Esophagus mucosa (tissue), 1 donor: ENCODE measurements at regions not wholly inside any gene's neighbourhood (a gene's known extent, or its start where the extent isn't known, plus 50 kb on each side); places are given as distances from the start of the nearest gene placed in this dataset.

Source experiments
- ATAC-seq: fragments of 200-7000 bp; cut with Tn5 transposase; one replicate; pipeline ENCODE4 v1.9.1; 2020
- donor health status: DM: yes; HTN: yes; CAD: no.

DNA sequence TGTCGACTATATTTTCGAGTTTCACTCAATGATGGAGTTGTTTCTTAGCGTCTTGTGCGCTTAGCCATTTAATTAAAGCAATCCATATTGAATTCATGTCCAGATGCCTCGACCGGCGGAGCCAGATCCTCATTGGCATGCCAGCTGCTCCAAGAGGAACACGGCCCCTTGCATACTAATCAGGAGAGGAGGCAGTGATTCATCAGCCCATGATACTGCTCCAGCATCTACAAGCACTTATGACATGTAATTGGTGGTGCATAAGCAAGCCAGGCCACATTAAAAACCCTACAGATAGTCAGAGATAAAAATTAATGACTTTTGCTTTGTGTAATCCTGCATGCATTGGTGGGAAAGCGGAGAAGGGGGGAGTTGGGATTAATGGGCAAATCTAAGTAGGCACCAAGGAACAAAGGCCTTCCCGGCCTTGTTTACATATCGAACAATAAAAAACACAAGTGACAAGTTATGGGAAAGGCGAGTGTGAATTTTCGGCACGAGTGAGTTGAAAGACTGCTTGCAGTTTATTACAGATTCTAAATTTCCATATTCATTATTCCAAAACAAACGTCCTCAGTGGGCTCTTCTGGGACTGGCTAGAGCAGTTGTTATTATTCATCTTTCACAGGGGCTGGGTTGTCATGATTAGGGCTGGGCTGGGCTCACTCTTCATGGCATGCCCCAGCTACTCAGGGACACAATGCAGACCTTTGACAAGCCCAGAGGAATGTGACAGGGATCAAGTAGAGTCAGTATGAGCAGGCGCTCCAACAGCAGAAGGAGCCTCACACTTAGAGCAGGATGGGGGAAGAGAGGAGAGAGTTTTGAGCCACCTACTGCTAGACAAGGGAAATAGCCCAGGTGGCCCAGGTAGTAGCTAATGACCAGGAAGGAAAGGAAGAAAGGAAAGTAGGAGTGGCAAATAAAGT, 281.7 kb upstream of the ZFHX3 start:
- no peak for ATAC-seq

DNA sequence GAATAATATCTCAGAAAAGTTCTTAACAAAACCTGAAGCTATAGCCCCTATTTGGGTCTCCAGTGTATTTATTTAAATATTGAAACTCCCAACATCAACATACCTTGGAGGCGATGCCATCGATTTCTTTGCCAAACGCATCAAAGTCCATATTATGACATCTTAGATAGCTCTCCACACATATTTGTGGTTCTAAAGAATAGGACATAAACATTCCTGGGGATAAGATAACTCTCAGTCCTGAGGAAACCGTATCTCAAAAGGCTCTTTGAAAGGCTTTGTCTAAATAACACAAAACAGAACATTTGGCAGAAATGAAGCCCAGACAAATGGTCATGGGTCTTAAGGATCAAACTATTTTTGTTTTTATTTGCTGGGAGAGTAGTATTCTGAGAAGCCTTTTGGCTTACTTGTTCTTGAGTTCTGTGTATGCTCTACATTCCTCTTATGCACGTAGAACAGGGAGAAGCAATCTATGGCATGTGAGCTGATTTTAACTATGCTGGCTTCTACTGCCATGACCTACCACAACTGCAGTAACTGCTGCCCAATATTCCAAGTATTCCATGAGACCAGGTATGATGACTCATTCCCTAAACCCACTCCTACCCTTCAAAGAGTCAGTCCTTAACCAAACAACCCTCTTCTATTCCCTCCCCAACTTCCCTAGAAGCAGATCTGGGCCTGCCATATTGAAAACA, 279.0 kb upstream of the ZFHX3 start:
- no peak for ATAC-seq

DNA sequence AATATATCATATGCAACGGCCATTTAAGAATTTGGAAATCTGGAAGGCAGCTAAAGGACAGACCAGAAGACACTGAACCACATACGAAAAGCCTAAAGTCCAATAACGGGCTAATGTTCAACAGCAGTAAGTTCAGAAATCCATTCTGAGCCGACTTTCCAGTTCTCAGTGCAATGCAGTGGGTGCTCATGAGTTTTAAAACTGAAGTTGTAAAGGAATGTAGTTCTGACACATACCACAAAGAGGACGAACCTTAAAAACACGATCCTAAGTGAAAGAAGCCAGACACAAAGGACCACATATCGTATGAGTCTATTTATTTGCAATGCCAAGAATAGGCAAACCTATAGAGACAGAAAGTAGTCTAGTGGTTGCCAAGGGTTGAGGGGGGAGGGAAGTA, 278.3 kb upstream of the ZFHX3 start:
- ATAC-seq: no peak

DNA sequence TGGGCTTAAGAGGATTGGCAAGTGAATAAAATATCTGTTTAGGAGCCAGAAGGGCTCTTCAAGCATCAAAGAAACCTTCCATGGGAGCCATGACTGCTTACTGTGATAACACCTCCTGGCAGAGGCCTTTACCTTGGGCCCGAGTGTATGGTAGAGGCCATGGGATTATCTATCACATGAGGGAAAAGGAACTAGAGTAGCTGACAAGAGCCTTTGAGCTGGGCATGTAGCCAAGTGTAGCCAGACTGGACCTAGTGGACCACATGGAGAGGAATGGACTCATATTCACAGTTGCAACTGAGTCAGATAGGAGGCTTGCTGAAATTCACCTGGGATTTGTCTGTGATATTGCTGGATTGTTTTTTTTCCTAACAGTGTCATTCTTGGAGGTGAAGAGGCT, 276.0 kb upstream of the ZFHX3 start:
- no peak for ATAC-seq

DNA sequence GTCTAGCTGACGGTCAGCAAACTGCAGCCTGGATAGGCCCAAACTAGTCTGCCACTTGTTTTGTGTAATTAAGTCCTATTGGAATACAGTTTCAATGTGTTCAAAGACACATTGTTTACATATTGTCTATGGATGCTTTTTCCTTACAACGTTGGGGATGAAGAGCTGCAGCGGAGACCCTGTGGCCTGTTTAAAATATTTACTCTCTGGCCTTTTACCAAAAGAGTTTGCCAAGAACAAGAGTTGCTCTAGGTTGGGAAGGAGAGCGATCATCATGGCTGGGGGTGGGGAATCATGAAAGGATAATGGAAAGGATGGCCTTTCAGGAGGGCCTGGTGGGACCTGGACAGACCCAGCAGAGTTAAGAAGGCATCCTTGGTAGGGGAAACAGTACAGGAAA, 274.9 kb upstream of the ZFHX3 start:
- no peak for ATAC-seq

DNA sequence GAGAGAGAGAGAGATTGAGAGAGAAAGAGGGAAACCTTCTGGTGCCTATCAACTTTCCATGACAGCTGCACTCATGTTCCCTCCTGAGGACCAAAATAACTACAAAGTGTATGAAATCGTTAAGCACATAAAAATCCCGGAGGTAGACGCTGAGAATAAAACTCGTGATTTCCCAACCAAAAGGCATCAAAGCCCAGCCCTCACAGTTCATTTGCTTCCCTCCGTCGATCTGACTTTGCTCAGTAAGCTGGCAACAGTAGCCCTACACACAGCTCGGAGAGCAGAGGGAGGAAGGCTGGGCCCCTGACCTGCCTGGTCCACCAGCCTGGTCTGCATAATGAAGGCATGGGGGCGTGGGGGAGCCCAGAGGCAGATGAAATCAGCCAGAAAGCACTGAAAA, 273.9 kb upstream of the ZFHX3 start:
- ATAC-seq: no peak

DNA sequence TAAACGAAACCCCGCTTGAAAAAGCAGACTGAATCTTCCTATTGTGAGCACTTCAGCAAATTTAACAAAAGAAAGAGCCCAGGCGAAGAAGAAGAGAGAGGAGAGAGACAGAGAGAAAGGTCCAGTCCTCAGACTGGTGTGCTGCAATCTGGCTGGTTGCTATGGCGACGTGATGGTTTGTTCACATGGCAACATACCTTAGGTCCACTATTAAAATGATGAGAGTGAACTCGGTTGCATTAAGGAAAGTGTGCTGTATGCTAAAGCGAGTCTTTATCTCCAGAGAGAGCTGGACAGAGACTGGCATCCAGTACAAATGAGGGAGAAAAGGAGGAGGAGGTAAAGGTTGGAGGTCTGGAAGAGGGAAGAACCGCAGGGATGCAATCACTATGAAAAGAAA, 271.8 kb upstream of the ZFHX3 start:
- ATAC-seq: no peak

DNA sequence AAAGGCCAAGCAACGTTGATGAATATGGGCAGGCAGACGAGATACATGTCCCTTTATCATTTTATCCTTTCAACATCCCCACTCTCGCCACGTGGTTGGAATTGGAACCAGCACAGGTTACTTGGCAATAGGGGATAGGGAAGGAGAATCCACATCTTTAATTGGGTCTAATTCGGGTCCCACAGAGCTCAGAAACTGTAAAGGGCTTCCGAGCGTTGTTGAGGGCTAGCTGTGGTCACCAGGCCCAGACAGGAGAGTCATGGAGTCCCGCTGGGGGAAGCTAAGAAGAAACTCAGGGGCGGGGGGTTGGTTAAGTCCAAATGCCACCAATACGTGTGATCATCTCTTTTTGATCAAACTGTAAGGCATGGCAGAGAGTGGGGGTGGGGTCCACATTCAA, 271.3 kb upstream of the ZFHX3 start:
- ATAC-seq: no peak

DNA sequence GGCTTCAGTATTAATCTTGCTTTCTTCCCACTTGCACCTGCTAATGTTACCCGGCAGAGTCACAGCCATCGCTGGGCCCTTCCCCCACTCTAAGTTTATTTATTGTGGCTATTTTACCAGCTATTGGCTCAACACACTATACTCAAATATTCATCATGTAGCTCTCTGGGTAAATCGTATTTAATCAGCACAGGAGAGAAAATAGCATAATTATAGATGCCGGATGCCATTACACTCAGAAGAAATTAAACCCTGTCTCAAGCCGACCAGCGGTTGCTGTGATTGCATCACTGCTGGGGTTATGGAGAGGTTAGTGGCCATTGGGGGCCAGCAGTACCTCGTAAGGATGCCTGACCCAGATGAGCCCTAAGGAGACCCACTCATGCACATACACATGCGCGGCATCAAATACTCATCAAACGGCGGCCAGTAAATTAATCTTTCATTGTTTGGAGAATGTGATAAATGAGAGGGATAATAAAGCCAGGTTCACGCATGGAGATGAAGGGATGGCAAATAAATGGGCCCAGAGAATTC, 269.5 kb upstream of the ZFHX3 start:
- ATAC-seq: no peak

DNA sequence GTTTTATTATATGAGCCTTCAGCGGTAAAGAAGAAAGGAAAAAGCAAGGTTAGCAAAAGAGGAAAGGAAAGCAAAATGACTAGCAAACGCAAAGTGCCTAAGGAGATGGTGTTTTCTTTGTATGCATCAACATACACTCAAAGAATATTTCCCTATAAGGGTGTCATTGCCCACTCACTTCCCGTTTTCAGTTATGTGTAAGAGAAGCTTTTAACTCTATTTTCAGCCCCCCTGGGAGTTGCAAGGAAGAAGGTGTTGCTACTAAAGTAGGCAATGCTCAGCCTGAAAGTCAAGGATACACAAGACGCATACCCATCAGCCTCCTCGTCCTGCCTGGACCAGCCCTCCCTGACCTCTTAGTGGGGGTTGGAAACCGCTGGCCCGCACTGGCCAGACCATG, 267.7 kb upstream of the ZFHX3 start:
- no peak for ATAC-seq

DNA sequence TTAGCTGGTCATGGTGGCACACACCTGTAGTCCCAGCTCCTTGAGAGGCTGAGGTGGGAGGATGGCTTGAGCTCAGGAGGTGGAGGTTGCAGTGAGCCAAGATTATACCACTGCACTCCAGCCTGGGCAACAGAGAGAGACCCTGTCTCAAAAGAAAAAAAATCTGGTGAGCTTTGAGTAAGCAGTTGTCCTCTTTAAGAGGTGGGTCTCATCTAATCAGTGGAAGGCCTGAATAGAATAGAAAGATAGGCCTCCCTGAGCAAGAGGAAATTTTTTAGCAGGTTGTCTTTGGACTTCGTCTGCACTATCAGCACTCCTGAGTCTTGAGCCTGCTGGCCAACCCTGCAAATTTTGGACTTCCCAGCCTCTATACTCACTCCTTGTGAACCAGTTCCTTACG, 266.0 kb upstream of the ZFHX3 start:
- no peak for ATAC-seq

DNA sequence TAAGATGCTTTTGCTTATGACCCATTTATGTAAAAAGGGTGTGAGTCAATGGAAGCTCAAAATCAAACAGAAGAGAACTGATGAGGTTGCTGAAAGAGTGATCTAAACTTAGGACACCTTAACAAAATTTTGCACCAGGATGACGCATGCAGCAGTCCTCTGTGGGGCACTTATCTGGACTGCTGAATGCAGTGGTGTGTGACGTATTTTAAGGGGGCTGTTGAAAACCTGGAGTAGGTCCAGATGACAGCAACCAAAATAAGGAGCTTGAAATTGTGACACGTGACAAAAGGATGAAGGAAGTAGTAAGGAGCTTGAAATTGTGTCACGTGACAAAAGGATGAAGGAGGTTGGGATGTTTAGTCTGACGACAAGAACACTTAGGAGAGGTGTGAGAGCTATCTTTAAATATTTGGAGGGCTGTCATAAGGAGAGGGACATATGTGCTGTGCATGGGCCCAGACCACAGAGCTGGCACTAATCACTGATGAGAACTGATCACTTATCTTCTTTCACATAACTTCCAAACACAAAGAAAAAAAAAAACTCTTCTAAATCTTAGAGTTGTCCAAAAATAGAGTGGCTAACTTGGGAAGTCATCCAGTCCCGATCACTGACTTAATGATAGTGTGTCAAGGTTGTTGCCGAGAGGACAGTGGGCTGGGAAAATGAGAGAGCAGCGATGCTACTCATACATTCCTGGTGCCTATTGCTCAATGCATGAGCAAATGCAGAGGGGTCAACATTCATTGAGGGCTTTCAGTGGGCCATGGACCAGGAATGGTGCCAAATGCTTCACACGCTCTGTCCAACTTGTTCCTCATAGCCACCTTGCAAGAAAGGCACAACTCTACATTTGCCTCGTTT, 264.2 kb upstream of the ZFHX3 start:
- ATAC-seq: no peak

DNA sequence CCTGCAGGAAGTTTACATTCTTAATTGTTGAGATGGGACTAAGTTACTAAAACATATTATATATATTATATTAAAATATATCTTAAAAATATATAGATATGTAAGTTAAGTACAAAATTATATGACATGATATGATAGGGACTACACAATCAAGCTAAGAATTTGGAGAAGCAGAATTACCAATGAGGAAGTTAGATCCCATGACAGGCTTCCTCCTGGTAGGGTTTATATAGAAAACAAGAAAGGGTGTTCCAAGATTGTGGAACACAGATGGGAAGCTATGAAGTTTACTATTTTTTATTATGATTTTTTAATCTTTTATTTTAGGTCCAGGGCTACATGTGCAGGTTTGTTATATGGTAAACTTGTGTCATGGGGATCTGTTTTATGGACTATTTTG, 260.8 kb upstream of the ZFHX3 start:
- no peak for ATAC-seq

DNA sequence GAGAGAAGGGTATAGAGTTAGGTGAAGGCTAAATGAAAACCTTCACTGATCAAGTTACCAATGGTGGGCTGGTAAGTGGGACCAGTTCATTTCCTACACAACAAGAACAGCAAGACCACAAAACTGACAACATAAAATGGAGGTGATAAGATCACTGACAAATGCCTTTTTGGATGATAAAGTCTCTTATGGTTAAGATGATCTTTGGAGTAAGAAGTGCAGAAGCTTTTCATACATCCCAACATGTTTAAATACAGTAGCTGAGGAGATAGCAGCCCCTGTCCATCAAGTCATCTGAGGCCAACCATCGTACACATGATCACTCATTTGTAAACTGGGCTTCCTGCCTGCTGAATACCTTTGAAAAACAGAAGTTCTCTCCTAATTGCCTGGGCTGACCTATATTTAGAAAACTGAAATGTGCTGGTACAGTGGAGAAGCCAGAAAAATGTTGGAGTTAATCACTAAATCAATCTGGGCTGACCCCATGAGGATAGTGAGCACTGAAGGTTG, 259.0 kb upstream of the ZFHX3 start:
- ATAC-seq: no peak

DNA sequence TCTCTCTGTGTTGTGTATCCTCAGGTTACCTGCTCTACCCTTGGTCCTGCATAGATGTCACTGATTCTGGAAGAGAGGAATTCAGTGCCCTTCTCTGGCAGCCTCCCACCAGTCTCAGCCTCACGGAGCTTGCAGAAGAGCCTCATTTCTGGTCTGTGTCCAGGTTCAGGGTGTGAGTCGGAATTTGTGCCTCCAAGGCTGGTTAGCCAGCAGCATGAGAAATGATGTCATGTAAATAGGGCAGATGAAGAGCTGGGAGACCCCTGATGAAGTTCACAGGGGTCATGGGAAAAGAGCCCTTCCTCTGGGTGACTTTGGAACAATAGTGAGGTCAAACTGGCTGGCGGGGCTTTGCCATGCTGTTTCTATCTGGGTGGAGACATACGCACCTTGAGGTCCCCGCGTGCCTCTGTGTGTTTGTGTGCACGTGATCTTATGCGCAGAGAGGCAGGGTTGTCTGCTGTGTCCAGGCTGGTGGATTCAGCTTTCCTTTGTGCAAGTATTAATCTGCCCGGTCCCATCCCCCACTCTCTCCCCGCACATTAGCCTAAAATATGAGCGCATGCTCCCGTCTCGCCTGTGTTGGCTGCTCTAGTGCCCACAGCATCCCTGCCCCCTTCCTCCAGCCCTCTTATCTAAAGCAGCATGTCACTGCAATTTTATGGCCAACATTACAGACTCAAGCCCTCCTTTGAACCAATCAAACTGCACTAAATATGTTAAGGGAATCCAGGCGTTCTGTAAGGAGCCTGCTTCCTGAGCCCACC, 256.3 kb upstream of the ZFHX3 start:
- ATAC-seq: no peak

DNA sequence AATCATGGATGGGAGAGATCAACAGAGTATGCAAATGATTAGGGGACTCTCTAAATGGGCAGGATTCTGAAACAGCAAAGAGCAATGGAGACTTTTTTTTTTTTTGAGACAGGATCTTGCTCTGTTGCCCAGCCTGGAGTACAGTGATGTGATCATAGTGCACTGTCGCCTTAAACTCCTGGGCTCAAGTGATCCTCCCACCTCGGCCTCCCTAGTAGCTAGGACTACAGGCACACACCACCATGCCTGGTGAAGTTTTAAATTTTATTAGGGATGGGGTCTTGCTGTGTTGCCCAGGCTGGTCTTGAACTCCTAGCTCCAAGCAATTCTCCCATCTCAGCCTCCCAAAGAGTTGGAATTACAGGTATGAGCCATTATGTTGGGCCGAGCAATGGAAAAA, 255.0 kb upstream of the ZFHX3 start:
- ATAC-seq: no peak

DNA sequence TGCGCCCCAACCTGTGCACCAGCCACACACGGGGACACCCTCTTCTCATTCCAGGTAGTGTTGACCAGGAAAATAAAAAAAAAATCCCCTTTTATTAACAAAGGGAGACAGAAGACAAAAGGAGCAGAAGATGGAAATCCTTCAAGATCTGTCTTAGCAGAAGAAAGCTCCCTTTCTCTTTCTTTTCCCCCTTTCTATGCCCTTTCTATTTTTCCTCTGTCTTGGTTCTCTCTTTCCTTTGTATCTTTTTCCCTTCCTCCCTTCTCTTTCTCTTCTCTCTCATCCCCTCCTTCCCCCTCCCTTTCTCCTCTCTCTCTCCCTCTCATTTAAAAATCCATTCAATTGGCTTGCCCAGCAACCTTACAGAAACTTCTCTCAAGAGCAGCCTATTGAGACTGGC, 254.1 kb upstream of the ZFHX3 start:
- ATAC-seq: no peak

DNA sequence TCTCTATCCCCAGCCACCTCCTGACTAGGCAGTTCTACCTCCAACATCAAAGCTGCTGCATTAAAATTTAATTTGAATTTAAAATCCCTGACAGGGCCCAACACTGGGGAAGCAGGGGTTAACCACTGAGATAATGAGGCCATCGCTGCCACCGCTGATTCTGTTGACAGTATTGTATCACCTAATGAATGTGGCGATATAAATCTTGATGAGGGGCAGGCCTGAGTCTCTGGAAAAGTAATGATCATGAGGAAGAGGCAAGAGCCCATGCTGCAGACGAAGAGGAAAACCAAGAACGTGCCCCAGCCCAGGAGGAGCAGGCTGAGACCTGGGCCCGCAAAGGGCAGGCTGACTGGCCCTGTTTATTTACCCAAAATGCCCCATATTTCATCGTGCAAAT, 251.4 kb upstream of the ZFHX3 start:
- no peak for ATAC-seq

DNA sequence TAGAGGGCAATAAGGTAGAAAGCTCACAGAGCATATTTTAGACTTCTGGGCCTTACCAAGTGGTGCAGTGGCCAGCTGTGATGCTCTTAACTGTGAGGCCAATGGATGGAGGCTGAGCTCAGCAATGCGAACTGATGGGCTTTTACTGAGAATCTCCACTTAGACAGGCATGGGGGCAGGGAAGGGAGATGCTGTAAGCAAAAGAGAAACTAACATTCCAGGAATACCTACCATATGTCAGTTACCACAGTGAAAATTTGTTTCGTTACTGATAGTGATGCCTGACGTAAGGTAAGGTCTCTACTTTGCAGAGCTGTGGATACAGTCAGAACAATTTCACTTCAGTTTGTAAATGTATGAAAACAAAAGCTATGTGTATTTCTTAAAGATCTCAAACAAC, 250.6 kb upstream of the ZFHX3 start:
- ATAC-seq: no peak

DNA sequence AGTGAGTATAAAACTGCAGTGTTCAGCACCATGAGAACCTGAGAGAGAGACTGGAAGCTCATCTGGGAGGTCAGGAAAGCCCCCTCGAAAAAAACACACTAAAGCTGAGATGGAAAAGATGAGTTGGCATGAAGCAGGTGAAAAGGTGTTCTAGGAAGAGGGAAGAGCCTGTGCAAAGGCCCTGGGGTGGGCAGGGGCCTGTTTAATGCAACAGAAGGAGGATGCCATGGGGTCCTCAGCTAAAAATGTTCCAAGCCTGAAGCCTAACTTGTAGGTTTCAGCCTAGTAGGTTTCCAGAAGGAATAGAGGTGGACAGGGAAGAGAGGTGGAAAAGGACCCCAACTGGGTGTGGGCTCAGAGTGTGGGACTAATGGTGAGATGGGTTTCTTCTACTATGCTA, 242.3 kb upstream of the ZFHX3 start:
- no peak for ATAC-seq

DNA sequence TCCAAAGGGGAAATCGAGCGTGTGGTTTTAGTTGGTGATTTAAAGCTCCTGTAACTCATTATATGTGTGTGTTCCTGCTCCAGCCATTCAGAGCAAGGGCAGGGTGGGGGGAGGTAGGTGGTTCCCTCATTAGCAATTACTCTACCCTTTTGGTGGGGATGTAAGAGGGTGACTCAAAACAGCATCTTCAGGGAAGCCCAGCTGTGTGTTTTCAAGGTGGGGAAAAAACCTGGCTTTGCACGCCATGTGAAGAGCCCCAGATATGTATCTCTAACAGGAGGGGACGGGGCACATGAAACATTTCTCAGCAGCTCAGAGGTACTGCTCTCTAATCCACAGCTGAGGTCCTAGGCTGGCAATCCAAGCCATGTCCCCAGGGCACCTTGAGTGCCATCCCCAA, 241.3 kb upstream of the ZFHX3 start:
- no peak for ATAC-seq

DNA sequence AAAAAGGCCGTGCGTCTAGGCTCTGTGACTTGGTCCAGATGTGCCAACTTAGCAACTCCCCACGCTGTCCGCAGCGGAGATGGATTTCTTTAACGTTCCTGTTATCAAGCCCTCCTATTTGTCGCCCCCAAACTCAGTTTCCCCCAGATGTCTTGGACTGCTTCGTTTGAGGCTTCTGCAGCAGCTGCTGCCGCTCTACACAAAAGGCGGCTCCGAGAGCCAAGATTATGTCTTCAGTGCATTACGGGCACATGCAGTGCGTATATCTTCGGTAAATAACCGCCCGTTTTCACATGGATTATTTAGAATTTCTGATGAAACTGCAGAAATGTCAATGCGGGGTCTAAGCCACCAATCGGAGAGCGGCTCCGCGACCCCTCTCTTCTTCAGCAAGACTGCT, 240.6 kb upstream of the ZFHX3 start:
- no peak for ATAC-seq
